Upper lobe of left lung (tissue), 4 donors: ENCODE measurements at regions not wholly inside any gene's neighbourhood (a gene's known extent, or its start where the extent isn't known, plus 50 kb on each side); places are given as distances from the start of the nearest gene placed in this dataset.

ENCODE experiments used
- EP300 ChIP-seq, 4 donors: sonication (generic); formaldehyde crosslinking; IDR thresholded peaks; one replicate each; pipeline ENCODE4 v1.5.1; 2017; ENCODE audit warnings: antibody characterized with exemption in 4 of 4, control low read depth in 2 of 4
- POLR2A ChIP-seq, 4 donors: fragments of 450-650 bp; IDR thresholded peaks; one replicate each; pipeline ENCODE4 v1.5.1; 2016 to 2017; ENCODE audit warnings: antibody characterized with exemption in 4 of 4, mild to moderate bottlenecking in 2 of 4
- POLR2AphosphoS5 ChIP-seq, 2 donors: sonication (generic); formaldehyde crosslinking; IDR thresholded peaks; one replicate each; pipeline ENCODE4 v1.5.1; 2017; ENCODE audit warnings: antibody characterized with exemption in 2 of 2
- TF ChIP-seq, protein P1 (sequence below), 6 experiments: fragments of 450-650 bp in 4 of 6; fragments of 200-600 bp in 2 of 6; sonication (generic) in 2 of 6; IDR thresholded peaks; one replicate each; pipeline ENCODE4 v1.5.1; 2016 to 2019; ENCODE audit warnings: antibody characterized with exemption in 6 of 6

DNA sequence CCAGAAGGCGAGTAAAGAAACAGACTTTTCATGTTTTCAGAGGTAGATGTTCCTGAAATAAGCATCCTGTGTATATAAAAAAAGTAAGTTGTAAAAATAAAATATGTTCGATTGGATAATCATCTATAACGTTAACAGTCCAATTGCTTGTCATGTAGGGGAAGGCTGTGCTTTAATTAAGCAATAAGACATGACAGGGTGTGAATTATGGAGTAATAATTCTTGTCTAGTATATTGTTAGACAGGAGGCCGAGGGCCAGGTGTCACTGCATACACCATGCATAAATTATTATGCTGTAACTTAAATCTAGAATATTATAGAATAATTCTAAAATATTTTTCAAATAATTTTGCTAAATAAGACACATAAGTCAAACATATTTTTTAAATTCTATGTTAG is 494.6 kb upstream of the TENM3 start:
- TF ChIP-seq POLR2AphosphoS5 (IDR thresholded peaks at IDR 0.05) (no peak), EP300 (IDR thresholded peaks at IDR 0.05) (no peak), POLR2A (IDR thresholded peaks at IDR 0.05) (no peak)
- TF ChIP-seq, protein P1, sequence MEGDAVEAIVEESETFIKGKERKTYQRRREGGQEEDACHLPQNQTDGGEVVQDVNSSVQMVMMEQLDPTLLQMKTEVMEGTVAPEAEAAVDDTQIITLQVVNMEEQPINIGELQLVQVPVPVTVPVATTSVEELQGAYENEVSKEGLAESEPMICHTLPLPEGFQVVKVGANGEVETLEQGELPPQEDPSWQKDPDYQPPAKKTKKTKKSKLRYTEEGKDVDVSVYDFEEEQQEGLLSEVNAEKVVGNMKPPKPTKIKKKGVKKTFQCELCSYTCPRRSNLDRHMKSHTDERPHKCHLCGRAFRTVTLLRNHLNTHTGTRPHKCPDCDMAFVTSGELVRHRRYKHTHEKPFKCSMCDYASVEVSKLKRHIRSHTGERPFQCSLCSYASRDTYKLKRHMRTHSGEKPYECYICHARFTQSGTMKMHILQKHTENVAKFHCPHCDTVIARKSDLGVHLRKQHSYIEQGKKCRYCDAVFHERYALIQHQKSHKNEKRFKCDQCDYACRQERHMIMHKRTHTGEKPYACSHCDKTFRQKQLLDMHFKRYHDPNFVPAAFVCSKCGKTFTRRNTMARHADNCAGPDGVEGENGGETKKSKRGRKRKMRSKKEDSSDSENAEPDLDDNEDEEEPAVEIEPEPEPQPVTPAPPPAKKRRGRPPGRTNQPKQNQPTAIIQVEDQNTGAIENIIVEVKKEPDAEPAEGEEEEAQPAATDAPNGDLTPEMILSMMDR (IDR thresholded peaks at IDR 0.05): no peak
